Brain pericyte (primary cell): ENCODE measurements at regions not wholly inside any gene's neighbourhood (a gene's known extent, or its start where the extent isn't known, plus 50 kb on each side); places are given as distances from the start of the nearest gene placed in this dataset.

Source experiments
- DNase-seq: peaks from one replicate; pipeline ENCODE4 v3.0.0-alpha.2; 2012; ENCODE audit warnings: low read depth, low spot score

- DNase-seq, result no peak
Observed at GRCh38 chr6:94088870-94089269, 669.5 kb upstream of the EPHA7 start.

GRCh38 chr6:94074764-94075163 is 655.4 kb upstream of the EPHA7 start:
- no peak for DNase-seq

- peak; percentile 3 for DNase-seq
Observed at GRCh38 chr6:94071835-94072234, 652.5 kb upstream of the EPHA7 start.

GRCh38 chr6:94065707-94066337 is 646.5 kb upstream of the EPHA7 start:
- DNase-seq, result no peak

- DNase-seq, result peak; percentile 48
Observed at GRCh38 chr6:94052749-94053148, 633.4 kb upstream of the EPHA7 start.

GRCh38 chr6:94050515-94050914 is 631.2 kb upstream of the EPHA7 start:
- no peak for DNase-seq

GRCh38 chr6:94049001-94049400 is 629.6 kb upstream of the EPHA7 start:
- peak; percentile 74 for DNase-seq

GRCh38 chr6:94045099-94045829 is 625.9 kb upstream of the EPHA7 start:
- DNase-seq, result no peak

GRCh38 chr6:94041945-94042709 is 622.8 kb upstream of the EPHA7 start:
- DNase-seq, result no peak

GRCh38 chr6:94036024-94036423 is 616.7 kb upstream of the EPHA7 start:
- DNase-seq, result no peak

GRCh38 chr6:94027374-94027773 is 608.0 kb upstream of the EPHA7 start:
- no peak for DNase-seq

GRCh38 chr6:94026575-94026974 is 607.2 kb upstream of the EPHA7 start:
- no peak for DNase-seq

- no peak for DNase-seq
Observed at GRCh38 chr6:94005835-94006234, 586.5 kb upstream of the EPHA7 start.

- DNase-seq, result peak; percentile 21
Observed at GRCh38 chr6:93992976-93993375, 573.6 kb upstream of the EPHA7 start.

- no peak for DNase-seq
Observed at GRCh38 chr6:93989630-93990029, 570.3 kb upstream of the EPHA7 start.

- DNase-seq, result no peak
Observed at GRCh38 chr6:93985953-93986352, 566.6 kb upstream of the EPHA7 start.

- no peak for DNase-seq
Observed at GRCh38 chr6:93975159-93975558, 555.8 kb upstream of the EPHA7 start.

GRCh38 chr6:93974332-93974731 is 555.0 kb upstream of the EPHA7 start:
- no peak for DNase-seq

- peak; percentile 20 for DNase-seq
Observed at GRCh38 chr6:93972791-93973190, 553.4 kb upstream of the EPHA7 start.

GRCh38 chr6:93970684-93971083 is 551.3 kb upstream of the EPHA7 start:
- no peak for DNase-seq

- no peak for DNase-seq
Observed at GRCh38 chr6:93968126-93968525, 548.8 kb upstream of the EPHA7 start.

- no peak for DNase-seq
Observed at GRCh38 chr6:93964926-93965325, 545.6 kb upstream of the EPHA7 start.

GRCh38 chr6:93964321-93964720 is 545.0 kb upstream of the EPHA7 start:
- DNase-seq, result no peak
